Memory B cell (primary cell): ENCODE measurements at regions not wholly inside any gene's neighbourhood (a gene's known extent, or its start where the extent isn't known, plus 50 kb on each side); places are given as distances from the start of the nearest gene placed in this dataset.

Source experiments
- ATAC-seq: fragments of 150-1000 bp; cut with Tn5 transposase; 2 replicates; pipeline ENCODE4 v1.10.0; 2021; ENCODE audit warnings: low read depth, mild to moderate bottlenecking, moderate library complexity
- DNase-seq, 2 donors: peaks; one replicate each; pipeline ENCODE4 v3.0.0; 2022; ENCODE audit warnings: low spot score in 2 of 2
- H3K27ac Mint-ChIP-seq: one replicate; pipeline ENCODE4 v1.8.0; 2022; ENCODE audit warnings: mild to moderate bottlenecking, moderate library complexity, mixed read lengths
- H3K27me3 Mint-ChIP-seq: one replicate; pipeline ENCODE4 v1.8.0; 2022; ENCODE audit warnings: mixed read lengths
- H3K36me3 Mint-ChIP-seq: one replicate; pipeline ENCODE4 v1.8.0; 2022; ENCODE audit warnings: mild to moderate bottlenecking, mixed read lengths
- H3K4me1 Mint-ChIP-seq: one replicate; pipeline ENCODE4 v1.8.0; 2022; ENCODE audit warnings: mixed read lengths
- H3K4me3 Mint-ChIP-seq: one replicate; pipeline ENCODE4 v1.8.0; 2022; ENCODE audit warnings: mild to moderate bottlenecking, moderate library complexity, mixed read lengths
- H3K9me3 Mint-ChIP-seq: one replicate; pipeline ENCODE4 v1.8.0; 2022; ENCODE audit warnings: mixed read lengths

GRCh38 chr6:14693301-14694192 lies 552.3 kb upstream of the JARID2 start:
- Mint-ChIP-seq H3K9me3 (no peaks in the 10 kb centered on the region), H3K4me3 (no peak overlapping the region), H3K27ac (no peak overlapping the region), H3K4me1 (peaks cover 5% of the 10 kb centered on the region), H3K36me3 (no peaks in the 10 kb centered on the region), H3K27me3 (no peaks in the 10 kb centered on the region)
- no peak for DNase-seq
- ATAC-seq = no peak

DNA sequence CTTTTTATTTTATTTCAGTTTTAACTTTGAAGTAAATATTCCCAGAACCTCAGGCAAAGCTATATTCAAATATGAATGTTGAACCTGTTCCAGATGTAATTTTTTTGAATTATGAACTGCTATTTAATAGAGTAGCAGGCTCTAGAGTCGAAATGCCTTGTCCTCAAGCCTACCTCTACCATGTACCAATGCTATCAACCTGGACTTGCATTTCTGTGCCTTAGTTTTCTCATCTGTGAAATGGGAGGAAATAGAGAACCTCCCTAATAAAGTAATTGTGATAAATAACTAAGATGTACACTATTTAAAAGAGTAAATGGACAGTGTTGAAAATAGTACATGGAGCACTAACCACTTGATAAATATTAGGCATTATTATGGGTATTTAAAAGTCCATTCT lies 551.6 kb upstream of the JARID2 start:
- Mint-ChIP-seq H3K4me1 (peaks cover 5% of the 10 kb centered on the region), H3K27ac (no peak overlapping the region), H3K4me3 (no peak overlapping the region), H3K27me3 (no peaks in the 10 kb centered on the region), H3K36me3 (no peaks in the 10 kb centered on the region), H3K9me3 (no peaks in the 10 kb centered on the region)
- ATAC-seq (no peak), DNase-seq (no peak)

- H3K27me3 Mint-ChIP-seq = no peaks in the 10 kb centered on the region
- H3K4me1 Mint-ChIP-seq = peaks cover 5% of the 10 kb centered on the region
- H3K9me3 Mint-ChIP-seq = peaks cover 4% of the 10 kb centered on the region
- no peak overlapping the region for H3K4me3 Mint-ChIP-seq
- H3K36me3 Mint-ChIP-seq = no peaks in the 10 kb centered on the region
- no peak overlapping the region for H3K27ac Mint-ChIP-seq
- ATAC-seq (no peak), DNase-seq (no peak)
These were observed 550.3 kb upstream of the JARID2 start for GRCh38 chr6:14695579-14695978.

DNA sequence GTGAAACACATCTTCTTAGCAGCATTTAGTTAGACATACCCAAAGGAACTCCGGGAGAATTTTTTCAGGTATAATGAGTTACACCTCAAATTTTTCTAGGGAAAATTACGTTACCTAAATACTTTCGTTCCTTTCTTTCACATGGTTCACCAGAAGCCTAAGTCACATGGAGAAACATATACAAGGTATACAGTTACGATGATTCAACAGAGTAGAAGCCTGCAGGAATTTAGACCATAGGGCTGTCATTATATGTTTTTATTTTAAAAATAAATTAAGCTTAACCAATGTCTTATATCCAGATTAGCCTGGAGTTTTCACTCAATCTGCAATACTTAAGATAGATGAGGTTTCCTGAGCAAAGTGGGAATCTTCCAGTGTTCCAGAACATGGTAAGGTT lies 549.5 kb upstream of the JARID2 start:
- H3K27ac Mint-ChIP-seq = no peak overlapping the region
- no peak overlapping the region for H3K4me3 Mint-ChIP-seq
- peaks cover 4% of the 10 kb centered on the region for H3K9me3 Mint-ChIP-seq
- H3K27me3 Mint-ChIP-seq = no peaks in the 10 kb centered on the region
- H3K4me1 Mint-ChIP-seq = peaks cover 5% of the 10 kb centered on the region
- DNase-seq (no peak), ATAC-seq (no peak)
- no peaks in the 10 kb centered on the region for H3K36me3 Mint-ChIP-seq

- peaks cover 4% of the 10 kb centered on the region for H3K9me3 Mint-ChIP-seq
- no peaks in the 10 kb centered on the region for H3K27me3 Mint-ChIP-seq
- no peak overlapping the region for H3K4me3 Mint-ChIP-seq
- no peak for DNase-seq
- peaks cover 5% of the 10 kb centered on the region for H3K4me1 Mint-ChIP-seq
- H3K27ac Mint-ChIP-seq = no peak overlapping the region
- no peak for ATAC-seq
- H3K36me3 Mint-ChIP-seq = no peaks in the 10 kb centered on the region
These were observed 548.4 kb upstream of the JARID2 start for GRCh38 chr6:14697427-14697826.

GRCh38 chr6:14699803-14700601 lies 545.9 kb upstream of the JARID2 start:
- DNase-seq (no peak), ATAC-seq (no peak)
- no peak overlapping the region for H3K4me3 Mint-ChIP-seq
- peaks cover 4% of the 10 kb centered on the region for H3K9me3 Mint-ChIP-seq
- no peaks in the 10 kb centered on the region for H3K27me3 Mint-ChIP-seq
- H3K36me3 Mint-ChIP-seq = no peaks in the 10 kb centered on the region
- peaks cover 3% of the 10 kb centered on the region for H3K4me1 Mint-ChIP-seq
- peak overlapping the region; percentile 48 for H3K27ac Mint-ChIP-seq

GRCh38 chr6:14701946-14702345 lies 543.9 kb upstream of the JARID2 start:
- ATAC-seq = no peak
- H3K27ac Mint-ChIP-seq = no peak overlapping the region
- H3K36me3 Mint-ChIP-seq = peaks cover 1% of the 10 kb centered on the region
- H3K4me1 Mint-ChIP-seq = no peaks in the 10 kb centered on the region
- peaks cover 4% of the 10 kb centered on the region for H3K9me3 Mint-ChIP-seq
- H3K27me3 Mint-ChIP-seq = no peaks in the 10 kb centered on the region
- H3K4me3 Mint-ChIP-seq = no peak overlapping the region
- no peak for DNase-seq

- Mint-ChIP-seq H3K27ac (no peak overlapping the region), H3K27me3 (no peaks in the 10 kb centered on the region), H3K9me3 (peaks cover 4% of the 10 kb centered on the region), H3K36me3 (peaks cover 1% of the 10 kb centered on the region), H3K4me3 (no peak overlapping the region), H3K4me1 (peaks cover 5% of the 10 kb centered on the region)
- ATAC-seq (no peak), DNase-seq (no peak)
These were observed 543.2 kb upstream of the JARID2 start for GRCh38 chr6:14702678-14703077.

DNA sequence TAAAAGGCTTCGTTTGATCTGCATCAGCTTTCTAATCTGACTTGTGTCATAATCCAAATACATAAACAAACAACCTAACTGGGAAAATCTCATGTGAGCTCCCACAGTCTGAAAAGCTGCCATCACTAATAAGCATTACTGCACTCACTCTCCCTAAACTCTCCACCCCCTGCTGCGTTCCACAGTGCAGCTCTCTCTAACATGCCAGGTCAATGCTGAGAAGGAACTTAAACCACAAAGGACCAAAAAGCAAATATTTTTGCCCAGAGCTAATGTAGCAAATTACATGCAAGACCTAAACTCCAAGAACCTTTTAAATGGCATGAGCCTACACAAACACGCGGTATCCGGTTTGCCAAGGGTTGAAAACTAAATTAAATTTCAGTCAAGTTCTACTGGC lies 542.3 kb upstream of the JARID2 start:
- Mint-ChIP-seq H3K4me1 (peaks cover 7% of the 10 kb centered on the region), H3K27me3 (no peaks in the 10 kb centered on the region), H3K36me3 (peaks cover 1% of the 10 kb centered on the region), H3K27ac (no peak overlapping the region), H3K9me3 (peaks cover 4% of the 10 kb centered on the region), H3K4me3 (no peak overlapping the region)
- DNase-seq (no peak), ATAC-seq (no peak)

DNA sequence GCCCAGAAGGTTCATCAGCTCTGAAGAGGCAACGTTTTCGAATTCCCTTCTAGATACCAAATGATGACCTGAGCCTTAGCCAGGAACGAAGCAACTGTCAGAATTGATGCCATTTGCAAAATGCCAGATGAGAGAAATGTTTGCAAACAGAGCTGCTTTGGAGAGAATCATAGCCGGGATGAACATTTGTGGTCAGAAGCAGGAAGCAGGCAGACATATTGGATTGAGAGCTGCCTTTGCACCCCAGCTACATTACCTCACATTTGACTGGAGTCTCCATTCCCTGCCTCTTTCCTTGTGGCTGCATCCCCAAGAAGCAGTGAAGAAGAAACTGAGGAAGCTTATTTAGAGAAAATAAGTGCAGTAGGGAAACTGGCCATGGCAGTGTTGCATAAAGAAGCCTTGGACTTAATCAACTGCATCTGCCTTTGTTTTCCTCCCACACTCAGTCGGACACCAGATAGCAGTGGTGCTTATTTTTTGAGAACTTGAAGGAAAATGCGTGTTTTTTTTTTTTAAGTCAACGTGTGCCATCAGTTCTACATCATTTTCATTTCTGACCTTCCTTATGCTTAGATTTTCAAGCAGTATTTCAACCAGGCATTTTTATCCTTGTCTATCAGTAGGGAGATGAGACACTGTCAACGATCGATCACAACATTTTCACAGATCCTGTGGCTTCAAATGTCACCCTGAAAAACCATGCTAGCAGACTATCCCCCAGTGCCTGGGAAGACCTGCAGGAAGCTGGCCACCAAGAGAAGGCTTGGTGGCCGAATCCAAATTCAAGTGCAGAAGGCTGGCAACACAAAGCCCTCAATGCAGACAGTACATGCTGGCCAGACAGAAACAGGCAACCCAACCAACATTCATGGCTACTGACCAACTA lies 541.2 kb upstream of the JARID2 start:
- Mint-ChIP-seq H3K9me3 (peaks cover 4% of the 10 kb centered on the region), H3K27me3 (no peaks in the 10 kb centered on the region), H3K4me3 (no peak overlapping the region), H3K36me3 (peaks cover 1% of the 10 kb centered on the region), H3K27ac (no peak overlapping the region), H3K4me1 (peaks cover 7% of the 10 kb centered on the region)
- DNase-seq = no peak
- ATAC-seq = no peak

DNA sequence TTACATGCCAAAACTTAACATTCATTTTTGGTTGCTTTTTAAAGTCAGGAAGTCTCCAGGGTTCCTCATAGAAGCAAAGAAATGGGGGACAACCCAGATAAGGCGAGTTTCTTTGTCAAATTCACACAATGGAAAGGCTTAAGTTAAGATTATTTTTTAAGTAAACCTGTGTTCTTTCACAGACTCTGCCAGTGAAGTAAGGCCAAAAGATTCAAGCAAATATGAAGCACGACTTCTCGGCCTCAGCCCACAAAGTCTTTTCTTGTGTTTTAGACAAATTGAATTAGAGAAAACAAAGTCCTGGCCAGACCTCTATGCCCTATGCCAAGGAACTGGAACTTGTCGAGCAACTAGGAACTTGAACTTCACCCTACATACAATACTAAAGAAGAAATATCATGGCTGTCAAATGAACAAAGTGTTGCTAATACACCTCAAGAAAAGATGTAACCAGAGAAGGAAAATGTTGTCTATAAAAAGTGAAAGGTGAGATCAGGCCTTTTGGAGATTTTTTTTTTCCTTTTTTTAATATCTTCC lies 540.0 kb upstream of the JARID2 start:
- no peaks in the 10 kb centered on the region for H3K27me3 Mint-ChIP-seq
- DNase-seq (no peak), ATAC-seq (no peak)
- H3K4me3 Mint-ChIP-seq = no peak overlapping the region
- peaks cover 4% of the 10 kb centered on the region for H3K36me3 Mint-ChIP-seq
- peaks cover 3% of the 10 kb centered on the region for H3K9me3 Mint-ChIP-seq
- peaks cover 9% of the 10 kb centered on the region for H3K4me1 Mint-ChIP-seq
- no peak overlapping the region for H3K27ac Mint-ChIP-seq

- peaks cover 8% of the 10 kb centered on the region for H3K9me3 Mint-ChIP-seq
- H3K27ac Mint-ChIP-seq = no peak overlapping the region
- peaks cover 14% of the 10 kb centered on the region for H3K4me1 Mint-ChIP-seq
- no peak overlapping the region for H3K4me3 Mint-ChIP-seq
- no peak for ATAC-seq
- H3K27me3 Mint-ChIP-seq = no peaks in the 10 kb centered on the region
- H3K36me3 Mint-ChIP-seq = peaks cover 9% of the 10 kb centered on the region
- no peak for DNase-seq
These were observed 539.4 kb upstream of the JARID2 start for GRCh38 chr6:14706378-14706929.

GRCh38 chr6:14707276-14707675 lies 538.6 kb upstream of the JARID2 start:
- Mint-ChIP-seq H3K4me1 (peaks cover 14% of the 10 kb centered on the region), H3K4me3 (no peak overlapping the region), H3K27ac (peak overlapping the region; percentile 2), H3K36me3 (peaks cover 9% of the 10 kb centered on the region), H3K27me3 (no peaks in the 10 kb centered on the region), H3K9me3 (peaks cover 8% of the 10 kb centered on the region)
- DNase-seq (no peak), ATAC-seq (no peak)
